GM12873 (cell line): ENCODE measurements at regions not wholly inside any gene's neighbourhood (a gene's known extent, or its start where the extent isn't known, plus 50 kb on each side); places are given as distances from the start of the nearest gene placed in this dataset.

ENCODE experiments used
- TF ChIP-seq, protein P1 (sequence below): IDR thresholded peaks from 2 replicates; pipeline ENCODE4 v1.5.1; 2012; ENCODE audit warnings: low read depth, mild to moderate bottlenecking, moderate library complexity, low read length, control low read depth; ENCODE audit not compliant: insufficient read depth; ENCODE audit errors: missing control alignments

DNA sequence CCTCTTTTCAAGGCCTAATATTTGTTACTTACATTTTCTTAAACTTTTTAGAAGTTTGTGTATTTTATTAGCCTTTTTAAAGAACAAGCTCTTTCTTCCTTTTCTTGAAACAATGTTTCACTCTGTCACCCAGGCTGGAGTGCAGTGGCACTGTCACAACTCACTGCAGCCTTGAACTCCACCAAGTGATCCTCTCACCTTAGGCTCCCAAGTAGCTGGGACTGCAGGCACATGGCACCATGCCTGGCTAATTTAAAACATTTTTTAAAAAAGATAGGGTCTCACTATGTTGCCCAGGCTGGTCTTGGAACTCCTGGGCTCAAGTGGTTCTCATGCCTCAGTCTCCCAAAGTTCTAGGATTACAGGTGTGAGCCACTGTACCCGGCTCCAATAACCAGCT lies 192.2 kb upstream of the SPRY2 start:
- TF ChIP-seq, protein P1, sequence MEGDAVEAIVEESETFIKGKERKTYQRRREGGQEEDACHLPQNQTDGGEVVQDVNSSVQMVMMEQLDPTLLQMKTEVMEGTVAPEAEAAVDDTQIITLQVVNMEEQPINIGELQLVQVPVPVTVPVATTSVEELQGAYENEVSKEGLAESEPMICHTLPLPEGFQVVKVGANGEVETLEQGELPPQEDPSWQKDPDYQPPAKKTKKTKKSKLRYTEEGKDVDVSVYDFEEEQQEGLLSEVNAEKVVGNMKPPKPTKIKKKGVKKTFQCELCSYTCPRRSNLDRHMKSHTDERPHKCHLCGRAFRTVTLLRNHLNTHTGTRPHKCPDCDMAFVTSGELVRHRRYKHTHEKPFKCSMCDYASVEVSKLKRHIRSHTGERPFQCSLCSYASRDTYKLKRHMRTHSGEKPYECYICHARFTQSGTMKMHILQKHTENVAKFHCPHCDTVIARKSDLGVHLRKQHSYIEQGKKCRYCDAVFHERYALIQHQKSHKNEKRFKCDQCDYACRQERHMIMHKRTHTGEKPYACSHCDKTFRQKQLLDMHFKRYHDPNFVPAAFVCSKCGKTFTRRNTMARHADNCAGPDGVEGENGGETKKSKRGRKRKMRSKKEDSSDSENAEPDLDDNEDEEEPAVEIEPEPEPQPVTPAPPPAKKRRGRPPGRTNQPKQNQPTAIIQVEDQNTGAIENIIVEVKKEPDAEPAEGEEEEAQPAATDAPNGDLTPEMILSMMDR, result no peak

DNA sequence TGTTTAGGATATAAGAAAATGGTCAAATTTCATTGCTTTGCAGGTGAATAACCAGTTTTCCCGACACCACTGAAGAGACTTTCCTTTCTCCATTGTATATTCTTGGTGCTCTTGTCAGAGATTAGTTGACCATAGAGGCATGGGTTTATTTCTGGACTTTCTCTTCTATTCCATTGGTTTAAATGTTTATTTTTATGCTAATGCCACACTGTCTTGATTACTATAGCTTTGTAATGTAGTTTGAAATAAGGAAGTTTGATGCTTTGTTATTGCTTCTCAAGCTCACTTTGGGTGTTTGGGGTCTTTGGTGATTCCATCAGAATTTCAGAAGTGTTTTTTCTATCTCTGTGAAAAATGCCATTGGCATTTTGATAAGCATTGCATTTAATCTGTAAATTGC lies 190.0 kb upstream of the SPRY2 start:
- TF ChIP-seq, protein P1, result no peak

DNA sequence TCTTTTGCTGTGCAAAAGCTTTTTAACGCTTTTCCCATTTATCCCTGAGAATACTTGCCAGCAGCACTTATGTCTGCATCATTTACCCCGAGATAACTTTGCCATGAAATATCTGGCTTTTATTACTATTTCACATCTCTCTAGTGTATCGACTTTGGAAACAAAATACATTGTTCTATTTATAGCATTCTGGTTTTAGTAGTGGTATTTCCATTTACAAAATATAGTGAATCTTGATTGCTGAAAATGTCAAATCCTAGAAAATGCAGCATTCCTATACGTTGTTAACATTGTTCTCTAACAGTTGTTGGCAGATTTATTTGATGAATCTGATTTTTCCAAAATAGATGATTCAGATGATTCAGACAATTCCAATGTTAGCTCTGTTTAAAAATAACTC lies 189.3 kb upstream of the SPRY2 start:
- TF ChIP-seq, protein P1, result no peak

DNA sequence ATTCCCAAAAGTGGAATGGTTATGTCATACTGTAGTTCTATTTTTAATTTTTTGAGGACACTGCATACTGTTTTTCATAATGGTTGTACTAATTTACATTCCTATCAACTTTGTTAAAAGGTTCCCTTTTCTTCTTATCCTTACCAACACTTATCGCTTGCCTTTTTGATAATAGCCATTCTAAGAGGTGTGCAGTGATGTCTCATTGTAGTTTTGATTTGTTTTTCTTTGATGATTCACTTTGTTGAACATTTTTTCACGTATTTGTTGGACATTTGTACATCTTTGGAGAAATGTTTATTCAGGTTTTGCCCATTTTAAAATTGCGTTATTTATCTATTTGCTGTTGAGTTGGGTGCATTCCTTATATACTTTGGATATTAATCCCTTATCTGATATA lies 188.8 kb upstream of the SPRY2 start:
- TF ChIP-seq, protein P1, result no peak

DNA sequence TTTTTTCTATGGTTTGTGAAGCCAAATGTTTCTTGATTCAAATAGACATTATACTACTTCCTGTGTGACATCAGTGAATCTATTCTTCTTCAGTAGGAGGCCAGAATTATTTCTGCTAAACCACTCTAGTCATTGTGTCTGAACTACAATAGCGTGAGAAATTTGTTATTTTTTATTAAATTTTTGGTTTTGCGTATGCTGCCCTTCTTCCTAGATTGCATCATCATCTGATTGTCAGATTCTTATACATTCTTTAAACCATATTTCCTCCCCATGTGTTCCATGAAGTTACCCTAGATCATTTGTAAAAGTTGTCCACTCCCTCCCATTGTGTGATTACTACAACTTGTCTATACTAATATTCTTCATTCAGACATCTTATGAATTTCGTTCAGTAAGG lies 187.8 kb upstream of the SPRY2 start:
- TF ChIP-seq, protein P1, result no peak

DNA sequence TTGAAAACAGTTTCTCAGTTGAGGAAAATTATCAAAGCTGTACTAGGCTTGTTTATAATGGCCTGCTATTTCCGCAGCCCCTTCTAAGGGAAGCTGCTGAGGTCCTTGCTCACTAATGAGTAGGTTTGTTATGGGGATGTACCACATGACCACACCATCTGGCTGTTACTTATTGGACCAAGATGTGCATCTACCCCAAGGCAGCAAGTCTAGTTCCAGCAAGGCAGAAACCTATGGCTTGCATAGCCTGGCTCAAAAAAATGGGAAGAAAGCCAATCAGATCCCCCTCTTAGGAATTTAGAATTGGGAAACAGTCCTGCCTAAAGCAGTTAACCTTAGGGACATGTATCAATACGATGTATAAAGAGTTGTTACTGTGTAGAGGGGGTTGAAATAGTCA lies 186.5 kb upstream of the SPRY2 start:
- TF ChIP-seq, protein P1, result no peak

DNA sequence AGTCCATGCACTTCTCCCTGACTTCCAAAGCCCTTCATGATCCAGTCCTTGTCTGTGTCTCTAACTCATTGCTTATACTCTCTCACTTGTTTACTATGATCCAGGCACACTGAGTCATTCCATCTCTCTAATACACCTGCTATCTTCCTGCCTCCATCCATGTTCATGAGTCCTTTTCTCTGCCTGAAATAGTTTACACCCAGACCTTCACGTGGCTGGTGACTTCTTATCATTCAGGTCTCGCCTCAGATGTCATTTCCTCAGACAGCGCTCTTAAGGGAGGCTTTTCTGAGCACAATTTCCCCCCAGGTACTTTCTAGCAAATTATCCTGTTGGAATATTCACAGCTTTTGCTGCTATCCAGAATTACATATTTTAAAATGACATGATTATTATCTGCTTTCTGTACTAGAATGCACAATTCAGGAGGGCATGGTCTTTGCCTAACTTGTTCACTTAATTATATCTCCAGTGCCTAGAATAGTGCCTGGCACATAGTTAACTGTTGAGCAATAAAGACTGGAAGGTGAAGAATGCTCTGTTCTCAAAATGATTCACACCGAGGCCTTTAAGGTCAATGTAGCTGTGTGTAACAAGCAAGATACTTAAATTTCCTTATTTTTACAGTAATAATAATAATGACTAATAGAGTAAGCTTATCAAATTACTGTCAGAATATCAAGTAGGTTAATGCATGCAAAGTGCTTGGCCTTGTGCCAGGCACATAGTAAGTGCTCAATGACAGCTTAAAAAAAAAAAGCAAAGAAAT lies 183.7 kb upstream of the SPRY2 start:
- TF ChIP-seq, protein P1, result no peak

DNA sequence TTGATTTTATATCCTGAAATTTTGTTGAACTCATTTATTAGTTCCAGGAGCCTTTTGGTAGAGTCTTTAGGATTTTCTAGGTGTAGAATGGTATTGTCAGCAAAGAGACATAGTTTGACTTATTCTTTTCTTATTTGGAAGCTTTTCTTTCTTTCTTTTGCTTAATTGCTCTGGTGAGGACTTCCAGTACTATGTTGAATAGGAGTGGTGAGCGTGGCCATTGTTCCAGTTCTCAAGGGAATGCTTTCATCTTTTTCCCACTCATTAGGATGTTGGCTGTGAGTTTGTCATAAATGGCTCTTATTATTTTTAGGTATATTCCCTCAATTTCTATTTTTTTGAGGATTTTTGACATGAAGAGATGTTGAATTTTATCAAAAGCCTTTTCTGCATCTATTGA lies 182.2 kb upstream of the SPRY2 start:
- TF ChIP-seq, protein P1, result no peak
